Rectal smooth muscle tissue (tissue), 1 donor: ENCODE measurements at regions not wholly inside any gene's neighbourhood (a gene's known extent, or its start where the extent isn't known, plus 50 kb on each side); places are given as distances from the start of the nearest gene placed in this dataset.

Experiments
- H3K27ac ChIP-seq: one replicate; pipeline ENCODE4 v1.7.0; 2013; ENCODE audit warnings: low read depth, low read length, inconsistent platforms
- H3K27me3 ChIP-seq: one replicate; pipeline ENCODE4 v1.7.0; 2013; ENCODE audit warnings: low read length; ENCODE audit not compliant: control insufficient read depth, insufficient read depth
- H3K36me3 ChIP-seq: one replicate; pipeline ENCODE4 v1.7.0; 2013; ENCODE audit warnings: low read length; ENCODE audit not compliant: control insufficient read depth, insufficient read depth
- H3K4me1 ChIP-seq: one replicate; pipeline ENCODE4 v1.7.0; 2013; ENCODE audit warnings: low read length; ENCODE audit not compliant: control insufficient read depth, insufficient read depth
- H3K4me3 ChIP-seq: one replicate; pipeline ENCODE4 v1.7.0; 2013; ENCODE audit warnings: low read length
- H3K9ac ChIP-seq: one replicate; pipeline ENCODE4 v1.7.0; 2013; ENCODE audit warnings: low read length

DNA sequence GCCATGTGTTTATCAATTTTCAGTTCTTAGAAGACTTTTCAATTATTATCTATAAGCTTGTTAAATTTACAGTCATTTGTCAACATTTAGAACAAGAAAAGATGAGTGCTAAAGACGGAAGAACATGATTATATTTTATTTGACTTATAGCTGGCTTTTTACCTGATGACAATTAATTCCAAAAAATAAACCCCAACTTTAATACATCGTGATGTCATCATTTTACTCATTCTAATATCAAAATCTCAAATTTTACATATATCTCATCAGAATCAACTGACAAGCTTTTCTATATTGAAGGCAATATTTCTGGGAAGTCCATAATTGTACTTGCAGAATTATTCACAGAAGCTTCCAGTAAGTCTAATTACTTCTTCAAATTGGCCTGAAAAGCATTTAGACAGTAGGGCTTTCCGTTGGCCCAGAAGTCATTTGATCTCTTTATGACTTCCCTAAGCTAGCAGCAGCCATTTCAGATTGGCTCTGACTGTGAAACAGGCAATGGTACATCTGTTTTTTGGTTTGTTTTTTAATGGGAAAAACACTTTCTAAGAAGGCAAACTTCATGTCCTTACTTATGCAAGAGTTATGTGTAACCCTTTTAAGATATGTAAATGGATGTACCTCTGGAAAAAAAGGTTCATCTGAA is 234.7 kb upstream of the PLSCR5 start:
- H3K27me3 ChIP-seq = no peaks in the 10 kb centered on the region
- no peak overlapping the region for H3K4me3 ChIP-seq
- H3K9ac ChIP-seq = no peak overlapping the region
- H3K36me3 ChIP-seq = no peaks in the 10 kb centered on the region
- no peak overlapping the region for H3K27ac ChIP-seq
- H3K4me1 ChIP-seq = no peaks in the 10 kb centered on the region

GRCh38 chr3:146838221-146838620 is 233.1 kb upstream of the PLSCR5 start:
- Histone ChIP-seq H3K9ac (no peak overlapping the region), H3K4me3 (no peak overlapping the region), H3K4me1 (no peaks in the 10 kb centered on the region), H3K36me3 (no peaks in the 10 kb centered on the region), H3K27me3 (no peaks in the 10 kb centered on the region), H3K27ac (no peak overlapping the region)

- no peak overlapping the region for H3K9ac ChIP-seq
- no peaks in the 10 kb centered on the region for H3K4me1 ChIP-seq
- H3K4me3 ChIP-seq = no peak overlapping the region
- H3K27ac ChIP-seq = no peak overlapping the region
- no peaks in the 10 kb centered on the region for H3K36me3 ChIP-seq
- H3K27me3 ChIP-seq = no peaks in the 10 kb centered on the region
These were observed 229.8 kb upstream of the PLSCR5 start for GRCh38 chr3:146834917-146835316.

DNA sequence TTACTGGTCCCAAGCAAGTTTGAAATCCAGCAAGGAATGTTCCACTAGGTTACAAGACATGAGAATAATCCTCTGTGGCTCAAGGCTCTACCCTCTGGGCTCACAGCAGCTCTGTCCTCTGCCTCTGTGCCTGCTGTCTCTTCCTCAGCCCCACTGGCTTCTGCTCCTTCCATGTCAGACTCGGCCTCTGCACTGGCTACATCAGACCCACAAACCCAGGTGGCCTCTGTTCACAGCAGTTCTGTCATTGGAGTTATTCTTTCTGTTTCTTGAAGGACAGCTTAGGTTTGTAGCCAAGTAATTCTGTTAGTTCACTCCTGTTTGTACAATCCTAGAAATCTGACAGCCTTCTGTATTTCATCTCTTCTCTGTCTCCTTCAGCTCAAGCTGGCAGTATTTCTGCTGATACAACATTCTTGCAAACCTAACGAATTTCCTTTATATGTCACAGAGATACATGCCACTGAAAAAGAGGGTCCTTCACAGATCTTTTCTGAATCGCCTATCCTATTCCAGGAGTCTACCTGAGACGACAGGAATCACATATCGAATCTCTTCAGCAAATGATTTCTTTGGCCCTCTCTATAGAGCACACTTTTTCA is 227.8 kb upstream of the PLSCR5 start:
- no peak overlapping the region for H3K9ac ChIP-seq
- H3K27me3 ChIP-seq = no peaks in the 10 kb centered on the region
- H3K36me3 ChIP-seq = no peaks in the 10 kb centered on the region
- H3K4me1 ChIP-seq = no peaks in the 10 kb centered on the region
- H3K4me3 ChIP-seq = no peak overlapping the region
- H3K27ac ChIP-seq = no peak overlapping the region

DNA sequence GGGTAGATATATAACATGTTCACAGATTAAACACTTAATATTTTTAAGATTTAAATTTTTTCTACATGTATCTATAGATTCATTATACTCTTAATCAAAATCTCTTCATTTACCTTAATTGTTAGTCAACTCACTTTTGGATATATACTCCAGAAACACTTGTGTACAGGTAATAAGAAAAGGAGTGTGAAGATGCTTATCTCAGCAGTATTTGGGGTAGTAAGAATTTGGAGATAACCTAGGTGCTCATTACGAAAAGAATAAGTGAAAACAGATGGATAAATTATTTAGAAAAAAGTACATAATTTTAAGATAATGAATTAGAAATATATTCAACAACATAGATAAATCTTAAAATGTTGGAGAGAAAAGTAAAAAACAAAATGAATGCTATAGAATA is 226.5 kb upstream of the PLSCR5 start:
- H3K4me3 ChIP-seq = no peak overlapping the region
- no peak overlapping the region for H3K9ac ChIP-seq
- H3K36me3 ChIP-seq = no peaks in the 10 kb centered on the region
- H3K4me1 ChIP-seq = no peaks in the 10 kb centered on the region
- H3K27ac ChIP-seq = no peak overlapping the region
- H3K27me3 ChIP-seq = no peaks in the 10 kb centered on the region

DNA sequence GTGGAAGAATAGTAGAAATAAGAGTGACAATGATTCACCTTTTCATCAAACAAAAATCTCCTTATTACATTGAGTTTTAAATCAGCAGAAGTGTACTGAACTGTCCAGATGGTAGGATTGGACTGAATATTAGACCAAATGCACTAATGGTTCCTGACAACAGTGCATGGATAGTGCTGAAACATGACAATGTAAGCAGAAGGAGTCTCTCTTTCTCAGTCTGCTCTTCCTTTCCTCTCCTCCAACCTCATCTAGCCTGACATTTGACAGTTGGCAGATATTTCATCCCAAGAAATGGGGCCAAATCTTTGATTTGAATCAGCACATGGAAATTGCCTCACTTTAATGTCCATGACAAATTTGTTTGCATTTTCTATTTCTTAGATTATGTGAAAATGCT is 225.1 kb upstream of the PLSCR5 start:
- no peak overlapping the region for H3K9ac ChIP-seq
- H3K4me3 ChIP-seq = no peak overlapping the region
- H3K4me1 ChIP-seq = no peaks in the 10 kb centered on the region
- H3K27ac ChIP-seq = no peak overlapping the region
- H3K27me3 ChIP-seq = no peaks in the 10 kb centered on the region
- H3K36me3 ChIP-seq = no peaks in the 10 kb centered on the region

DNA sequence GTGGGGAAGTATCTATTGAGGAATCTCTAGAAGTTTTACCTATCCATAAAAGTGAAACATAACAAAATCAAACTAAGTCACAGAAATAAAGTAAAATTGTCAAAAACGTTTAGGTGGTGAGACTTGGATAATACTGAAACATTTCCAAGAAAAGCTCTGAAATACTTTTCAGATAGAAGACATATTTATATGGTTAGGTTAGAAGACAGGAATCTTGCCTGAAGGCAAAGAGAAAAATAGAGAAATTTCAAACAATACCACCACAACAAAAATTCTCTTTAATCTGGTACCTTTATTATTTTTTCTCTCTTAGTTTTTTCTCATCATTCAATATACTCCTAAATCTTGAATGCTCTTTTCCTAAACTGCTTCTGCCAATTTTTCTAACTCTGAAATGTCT is 222.7 kb upstream of the PLSCR5 start:
- Histone ChIP-seq H3K36me3 (no peaks in the 10 kb centered on the region), H3K27ac (no peak overlapping the region), H3K27me3 (no peaks in the 10 kb centered on the region), H3K4me3 (no peak overlapping the region), H3K4me1 (no peaks in the 10 kb centered on the region), H3K9ac (no peak overlapping the region)

DNA sequence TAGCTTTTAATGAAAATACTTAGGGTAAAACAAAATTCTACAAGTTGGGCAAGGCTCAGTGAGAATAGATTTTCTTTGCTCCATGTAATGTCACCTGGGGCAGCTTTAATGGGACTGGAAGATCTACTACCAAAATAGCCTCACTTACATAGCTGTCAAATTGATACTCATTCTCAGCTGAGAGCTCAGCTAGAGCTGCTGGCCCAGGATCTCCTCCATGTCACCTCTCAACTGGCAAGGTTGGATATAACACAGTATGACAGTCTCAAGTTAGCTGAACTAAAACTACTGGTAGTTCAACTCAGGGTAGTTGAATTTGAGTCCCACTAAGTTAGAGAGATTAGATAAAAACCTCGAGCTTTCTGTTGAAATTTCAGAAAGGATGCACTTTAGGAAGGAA is 218.5 kb upstream of the PLSCR5 start:
- H3K27ac ChIP-seq = no peak overlapping the region
- no peaks in the 10 kb centered on the region for H3K36me3 ChIP-seq
- no peak overlapping the region for H3K4me3 ChIP-seq

DNA sequence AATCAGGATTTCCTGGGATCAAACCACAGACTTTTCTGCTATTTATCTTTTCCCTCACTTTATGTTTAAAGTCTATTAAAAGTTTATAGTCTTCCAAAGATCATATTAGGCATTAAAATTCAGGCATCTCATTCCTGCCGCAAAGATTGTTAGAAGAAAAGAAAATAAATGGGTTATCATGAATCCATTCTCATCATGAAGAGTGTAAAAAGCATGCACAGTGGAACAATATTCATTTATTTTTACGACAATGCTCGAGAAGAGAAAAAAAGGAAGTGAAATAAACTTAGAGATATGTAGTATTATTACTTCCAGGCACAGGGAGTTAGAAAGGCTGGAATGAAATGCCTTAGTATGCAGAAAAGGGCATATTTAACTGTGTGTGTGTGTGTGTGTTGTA is 213.7 kb upstream of the PLSCR5 start:
- Histone ChIP-seq H3K4me1 (no peaks in the 10 kb centered on the region), H3K27me3 (no peaks in the 10 kb centered on the region), H3K4me3 (no peak overlapping the region), H3K36me3 (no peaks in the 10 kb centered on the region), H3K27ac (no peak overlapping the region), H3K9ac (no peak overlapping the region)

More for the DNA sequence above, 218.5 kb upstream of the PLSCR5 start:
- Histone ChIP-seq H3K27me3 (no peaks in the 10 kb centered on the region), H3K4me1 (no peaks in the 10 kb centered on the region), H3K9ac (no peak overlapping the region)

GRCh38 chr3:146818301-146818700 is 213.2 kb upstream of the PLSCR5 start:
- Histone ChIP-seq H3K9ac (no peak overlapping the region), H3K36me3 (no peaks in the 10 kb centered on the region), H3K4me1 (no peaks in the 10 kb centered on the region), H3K27me3 (no peaks in the 10 kb centered on the region), H3K27ac (no peak overlapping the region), H3K4me3 (no peak overlapping the region)

DNA sequence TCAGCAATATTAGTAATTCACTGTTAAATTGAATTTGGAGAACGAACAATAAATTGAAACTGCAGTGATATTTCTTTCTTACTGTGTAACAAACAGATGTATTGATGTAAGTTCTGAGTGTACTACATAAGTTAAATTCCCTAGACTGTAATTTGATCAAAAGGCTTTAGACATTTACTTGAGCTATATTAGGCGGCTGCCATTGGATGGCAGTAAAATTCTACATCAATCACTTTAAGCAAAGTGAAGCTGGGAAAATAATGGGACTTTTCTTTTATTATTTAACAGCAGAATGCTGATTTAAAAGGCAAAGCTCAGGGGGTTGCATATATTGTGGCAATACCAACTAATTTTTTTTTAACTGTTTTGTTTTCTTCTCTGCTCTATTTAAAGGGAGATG is 212.6 kb upstream of the PLSCR5 start:
- H3K36me3 ChIP-seq = no peaks in the 10 kb centered on the region

DNA sequence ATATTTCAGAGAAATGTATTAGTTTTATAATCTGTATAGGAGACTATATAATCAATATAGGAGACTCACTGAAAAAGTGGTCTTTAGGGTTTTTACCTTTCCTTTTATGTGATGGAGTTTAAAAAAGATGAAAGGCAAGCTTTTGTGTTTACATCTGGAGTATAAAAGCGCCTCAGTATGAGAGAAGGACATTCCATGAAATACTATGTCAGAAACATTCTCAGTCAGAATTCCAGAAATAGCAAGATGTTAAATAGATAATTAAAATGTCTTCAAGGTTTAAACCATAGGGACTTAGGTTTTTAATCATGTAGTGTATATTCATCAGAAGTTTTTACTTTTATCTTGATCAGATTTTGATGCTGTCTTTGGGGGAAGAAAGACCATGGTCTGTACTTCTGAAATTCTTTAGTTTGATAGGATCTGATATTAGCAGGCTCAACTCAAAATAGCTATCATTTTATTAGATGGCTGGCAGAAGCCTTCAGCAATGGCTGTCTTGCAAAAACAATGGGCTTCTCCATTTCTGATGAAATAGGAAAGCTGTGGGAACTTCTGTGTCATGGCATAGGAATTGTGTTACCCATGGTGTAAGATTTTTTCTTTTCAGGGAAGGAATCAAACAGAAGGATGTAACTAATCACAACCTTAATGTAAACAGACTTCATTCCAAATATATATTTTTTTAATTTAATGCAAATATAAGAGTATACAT is 209.6 kb upstream of the PLSCR5 start:
- no peaks in the 10 kb centered on the region for H3K27me3 ChIP-seq

More for the DNA sequence above, 212.6 kb upstream of the PLSCR5 start:
- Histone ChIP-seq H3K4me3 (no peak overlapping the region), H3K27ac (no peak overlapping the region), H3K4me1 (no peaks in the 10 kb centered on the region), H3K9ac (no peak overlapping the region), H3K27me3 (no peaks in the 10 kb centered on the region)

GRCh38 chr3:146813496-146813895 is 208.3 kb upstream of the PLSCR5 start:
- Histone ChIP-seq H3K36me3 (no peaks in the 10 kb centered on the region), H3K4me1 (no peaks in the 10 kb centered on the region), H3K9ac (no peak overlapping the region), H3K4me3 (no peak overlapping the region), H3K27ac (no peak overlapping the region), H3K27me3 (no peaks in the 10 kb centered on the region)

More for the DNA sequence above, 209.6 kb upstream of the PLSCR5 start:
- no peak overlapping the region for H3K27ac ChIP-seq
- H3K4me3 ChIP-seq = no peak overlapping the region
- no peaks in the 10 kb centered on the region for H3K36me3 ChIP-seq
- no peaks in the 10 kb centered on the region for H3K4me1 ChIP-seq
- no peak overlapping the region for H3K9ac ChIP-seq
